ENCODE measurements at regions not wholly inside any gene's neighbourhood (a gene's known extent, or its start where the extent isn't known, plus 50 kb on each side); places are given as distances from the start of the nearest gene placed in this dataset.

GRCh38 chr6:133834472-133835170, 54.3 kb upstream of the TCF21 start:
- DNase-seq (ENCODE audit: low spot score), result no peak

GRCh38 chr6:133835901-133836300, 53.0 kb upstream of the TCF21 start:
- peak; percentile 30 for DNase-seq (ENCODE audit: low spot score)

GRCh38 chr6:133837801-133838349, 51.0 kb upstream of the TCF21 start:
- DNase-seq (ENCODE audit: low spot score), result peak; percentile 55

Data from umbilical cord (tissue), 1 donor.